ENCODE measurements at regions not wholly inside any gene's neighbourhood (a gene's known extent, or its start where the extent isn't known, plus 50 kb on each side); places are given as distances from the start of the nearest gene placed in this dataset.
A peak's percentile ranks its signal among the peaks of the same experiment; 100 is the strongest.

DNA sequence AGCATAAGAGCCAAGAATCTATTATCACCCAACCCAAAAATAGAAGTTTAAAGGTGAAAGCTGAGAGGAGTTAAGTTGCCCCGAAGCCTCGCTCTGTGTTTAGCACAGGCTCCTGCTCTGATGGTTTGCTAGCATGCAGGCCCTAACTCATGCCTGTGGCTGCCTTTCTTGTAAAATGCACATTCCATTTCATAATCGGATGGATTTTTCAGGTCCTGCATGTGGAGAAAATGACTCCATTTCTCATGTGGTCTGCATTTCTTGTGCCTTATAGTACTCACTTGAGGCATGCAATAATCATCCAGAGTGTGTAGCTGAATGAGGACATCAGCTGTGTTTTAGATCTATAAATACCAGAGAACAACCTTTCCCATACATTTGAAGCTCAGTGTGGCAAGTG lies 381.8 kb downstream of the CPS1 start:
- Histone ChIP-seq H2BK12ac (ENCODE audit: low read depth, low read length) (no peak overlapping the region), H2BK20ac (ENCODE audit: low read length) (no peak overlapping the region), H2BK120ac (replicated peaks; ENCODE audit: low read depth, low read length) (no peak overlapping the region), H4K5ac (ENCODE audit: insufficient read length, low read depth, low read length) (no peak overlapping the region), H2AK5ac (ENCODE audit: low read depth, low read length) (no peak overlapping the region), H3K79me1 (ENCODE audit: low read depth, low read length) (no peaks in the 10 kb centered on the region), H4K8ac (ENCODE audit: extremely low read depth, insufficient read depth, low read length) (no peak overlapping the region), H3K14ac (ENCODE audit: insufficient read length) (no peak overlapping the region), H3K23ac (ENCODE audit: insufficient read length) (no peak overlapping the region), H3K9ac (replicated peaks in 1 of 4; ENCODE audit: extremely low read depth in 1 of 4, low read depth in 3 of 4, low read length in 3 of 4) (peak overlapping the region in 1 of 4 experiments; percentile 8; a peak in 1 of 7 replicates), H3K27me3 (replicated peaks in 1 of 4; ENCODE audit: control insufficient read depth in 3 of 4, extremely low read depth in 1 of 4, insufficient read depth in 3 of 4, low read length in 3 of 4) (no peaks in the 10 kb centered on the region), H3K27ac (ENCODE audit: low read depth, low read length) (no peak overlapping the region), H3K4me1 (replicated peaks in 1 of 4; ENCODE audit: control insufficient read depth in 3 of 4, insufficient read depth in 4 of 4, low read length in 3 of 4) (0 out of 7 replicates have a peak, but pooled peaks cover 0 to 3% (median 0%) of the 10 kb centered on the region in 4 experiments), H2BK5ac (ENCODE audit: low read depth, low read length) (no peak overlapping the region), H3K23me2 (ENCODE audit: low read depth, low read length) (no peaks in the 10 kb centered on the region), H4K20me1 (replicated peaks in 1 of 2; ENCODE audit: control insufficient read depth in 1 of 2, insufficient read depth in 2 of 2, low read length in 2 of 2) (no peaks in the 10 kb centered on the region), H2AFZ (ENCODE audit: low read length) (0 out of 2 replicates have a peak overlapping the region, but pooled peaks have one; percentile 42), H3K36me3 (ENCODE audit: control insufficient read depth in 2 of 4, insufficient read depth in 4 of 4, low read length in 3 of 4) (no peaks in the 10 kb centered on the region), H2BK15ac (ENCODE audit: low read length) (no peak overlapping the region), H4K91ac (replicated peaks; ENCODE audit: insufficient read length, low read length) (no peak overlapping the region), H3K4ac (replicated peaks; ENCODE audit: insufficient read length, low read depth, low read length) (no peak overlapping the region), H3K4me2 (ENCODE audit: insufficient read depth in 1 of 2, low read depth in 2 of 2, low read length in 2 of 2) (no peak overlapping the region), H3K56ac (replicated peaks; ENCODE audit: insufficient read length, low read depth, low read length) (no peak overlapping the region), H3K9me3 (ENCODE audit: insufficient read depth in 2 of 2, low read depth in 1 of 2, low read length in 1 of 2) (no peaks in the 10 kb centered on the region), H3K18ac (ENCODE audit: extremely low read depth, low read length) (0 out of 2 replicates have a peak overlapping the region, but pooled peaks have one; percentile 26), H3K79me2 (ENCODE audit: control insufficient read depth in 1 of 2, insufficient read depth in 2 of 2, low read length in 2 of 2) (no peaks in the 10 kb centered on the region), H3K4me3 (ENCODE audit: extremely low read depth in 1 of 4, insufficient read depth in 2 of 4, low read depth in 3 of 4, low read length in 4 of 4) (no peak overlapping the region)
- no peak for TF ChIP-seq FOSL1 (IDR thresholded peaks at IDR 0.05; ENCODE audit: insufficient read depth, low read depth, low read length)
- TF ChIP-seq GTF2F1 (IDR thresholded peaks at IDR 0.05; ENCODE audit: borderline replicate concordance, low read depth, low read length) = no peak
- TF ChIP-seq CREB1 (IDR thresholded peaks at IDR 0.05) = no peak
- TF ChIP-seq POU5F1 (IDR thresholded peaks at IDR 0.05; ENCODE audit: low read depth, low read length) = no peak
- no peak for TF ChIP-seq JUN (IDR thresholded peaks at IDR 0.05; ENCODE audit: low read depth, low read length)
- TF ChIP-seq TEAD4 (IDR thresholded peaks at IDR 0.05; ENCODE audit: low read depth, low read length) = no peak
- TF ChIP-seq HDAC2 (IDR thresholded peaks at IDR 0.05; ENCODE audit: borderline replicate concordance in 1 of 2, low read depth in 2 of 2, low read length in 2 of 2) = no peak
- no peak for TF ChIP-seq RAD21 (IDR thresholded peaks at IDR 0.05 in 1 of 2, conservative IDR thresholded peaks at IDR 0.05 in 1 of 2; ENCODE audit: low read depth in 2 of 2, low read length in 2 of 2)
- no peak for TF ChIP-seq SIN3A (conservative IDR thresholded peaks at IDR 0.05 in 1 of 2, IDR thresholded peaks at IDR 0.05 in 1 of 2; ENCODE audit: low read depth in 1 of 2, low read length in 2 of 2)
- no peak for TF ChIP-seq SIRT6 (IDR thresholded peaks at IDR 0.05; ENCODE audit: low read length)
- TF ChIP-seq KDM1A (IDR thresholded peaks at IDR 0.05; ENCODE audit: borderline replicate concordance, low read length) = no peak
- ChIA-PET POLR2A (ENCODE audit: partially characterized antibody) (no interaction called here), CTCF (ENCODE audit: partially characterized antibody) (no interaction called here)
- FAIRE-seq (no peak), DNase-seq (ENCODE audit: low read depth in 1 of 2, low spot score in 2 of 2) (no peak)
- WGBS, 2 experiments (ENCODE audit: extremely low coverage in 1 of 2, insufficient coverage in 1 of 2, insufficient read length in 1 of 2, insufficient replicate concordance in 2 of 2, low coverage in 1 of 2, low lambda C conversion rate in 2 of 2, missing lambda C conversion rate in 1 of 2) = 91% methylated on average over 3 of the region's 3 CpGs; no CpG with 5 or more reads in 1 of the 2 experiments
